GM12878 (cell line): ENCODE measurements at regions not wholly inside any gene's neighbourhood (a gene's known extent, or its start where the extent isn't known, plus 50 kb on each side); places are given as distances from the start of the nearest gene placed in this dataset.

Experiments used
- BCLAF1 ChIP-seq: fragments of 450-650 bp; IDR thresholded peaks from 2 replicates; pipeline ENCODE4 v1.6.1; 2017; ENCODE audit warnings: antibody characterized with exemption, mild to moderate bottlenecking, moderate library complexity
- EED ChIP-seq: sonication (generic); IDR thresholded peaks from 2 replicates; pipeline ENCODE4 v1.6.1; 2016; ENCODE audit warnings: antibody characterized with exemption, low read depth
- EP300 ChIP-seq, 2 experiments: fragments of 150-350 bp in 1 of 2; IDR thresholded peaks; 2 replicates each; pipeline ENCODE4 v1.6.1; 2011 to 2012; ENCODE audit warnings: low read depth in 2 of 2, low read length in 2 of 2, borderline replicate concordance in 1 of 2, improper control_type of control experiment in 1 of 2, inconsistent platforms in 1 of 2; ENCODE audit not compliant: control insufficient read depth in 1 of 2
- HDAC2 ChIP-seq: fragments of 200-600 bp; sonication (generic); IDR thresholded peaks from 2 replicates; pipeline ENCODE4 v1.6.1; 2017
- NFYB ChIP-seq: IDR thresholded peaks from 2 replicates; pipeline ENCODE4 v1.6.1; 2011; ENCODE audit warnings: low read depth, mild to moderate bottlenecking, low read length, improper control_type of control experiment, moderate library complexity; ENCODE audit not compliant: insufficient read depth
- RCOR1 ChIP-seq: conservative IDR thresholded peaks from 2 replicates; pipeline ENCODE4 v1.6.1; 2012; ENCODE audit warnings: low read depth, low read length, improper control_type of control experiment
- RELB ChIP-seq: fragments of 450-650 bp; IDR thresholded peaks from 2 replicates; pipeline ENCODE4 v1.6.1; 2017; ENCODE audit warnings: low read depth, mild to moderate bottlenecking, moderate library complexity
- TCF12 ChIP-seq: IDR thresholded peaks from 2 replicates; pipeline ENCODE4 v1.6.1; 2011; ENCODE audit warnings: low read depth, mild to moderate bottlenecking, low read length
- WRNIP1 ChIP-seq: IDR thresholded peaks from 2 replicates; pipeline ENCODE4 v1.6.1; 2011; ENCODE audit warnings: low read depth, low read length, improper control_type of control experiment, borderline replicate concordance
- YBX1 ChIP-seq: fragments of 450-650 bp; IDR thresholded peaks from 2 replicates; pipeline ENCODE4 v1.6.1; 2016; ENCODE audit warnings: antibody characterized with exemption

- TF ChIP-seq RELB (no peak), YBX1 (no peak), RCOR1 (no peak), TCF12 (no peak), EED (no peak), EP300 (IDR thresholded peaks at IDR 0.05; ENCODE audit: borderline replicate concordance in 1 of 2, control insufficient read depth in 1 of 2, low read depth in 2 of 2, low read length in 2 of 2) (no peak), NFYB (no peak), BCLAF1 (no peak), WRNIP1 (no peak), HDAC2 (no peak)
Observed at GRCh38 chr12:75658286-75658685, 146.9 kb upstream of the KRR1 start (continued).
